IPS DF 4.7 (cell line): ENCODE measurements at regions not wholly inside any gene's neighbourhood (a gene's known extent, or its start where the extent isn't known, plus 50 kb on each side); places are given as distances from the start of the nearest gene placed in this dataset.

ENCODE experiments used
- DNase-seq: peaks from one replicate; pipeline ENCODE4 v3.0.0-alpha.2; 2013; ENCODE audit warnings: low spot score; ENCODE audit errors: extremely low read depth

DNA sequence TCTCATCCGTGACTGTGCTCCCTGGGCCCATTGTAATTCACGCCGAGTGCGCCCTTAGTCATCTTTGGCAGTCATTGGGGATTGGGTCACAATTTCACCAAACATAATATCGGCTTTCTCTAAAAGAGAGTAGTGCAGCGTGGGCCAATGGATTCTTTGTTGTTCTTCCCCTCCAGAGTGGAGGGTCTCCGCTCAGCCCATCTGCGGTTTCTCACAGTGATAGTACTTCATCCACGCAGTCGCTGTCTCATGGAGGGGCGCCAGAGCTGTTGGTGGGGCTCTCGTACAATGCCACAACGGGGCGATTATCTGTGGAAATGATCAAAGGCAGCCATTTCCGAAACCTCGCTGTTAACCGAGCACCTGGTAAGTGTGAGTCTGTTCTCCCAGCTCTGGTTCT lies 321.8 kb downstream of the SNAPC1 start:
- no peak for DNase-seq

DNA sequence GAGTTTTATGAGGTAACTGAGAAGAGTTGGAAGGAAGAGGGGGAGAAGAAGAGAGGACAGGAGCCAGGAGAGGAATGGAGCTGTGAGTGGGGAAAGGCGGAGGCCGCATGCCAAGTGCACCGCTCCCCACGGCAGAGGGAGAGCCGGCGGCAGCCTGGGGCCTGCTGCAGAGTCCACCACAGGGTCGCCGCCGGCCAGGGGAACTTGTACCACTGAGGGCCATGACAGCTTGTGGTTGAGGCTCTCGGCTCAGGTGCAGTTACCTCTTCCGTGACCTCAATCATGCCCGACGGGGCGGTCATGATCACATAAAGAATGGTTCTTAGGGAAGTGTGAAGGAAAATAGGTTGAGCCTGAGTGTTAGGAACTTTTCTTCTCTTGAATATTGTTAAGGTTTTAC lies 325.0 kb downstream of the SNAPC1 start:
- no peak for DNase-seq

DNA sequence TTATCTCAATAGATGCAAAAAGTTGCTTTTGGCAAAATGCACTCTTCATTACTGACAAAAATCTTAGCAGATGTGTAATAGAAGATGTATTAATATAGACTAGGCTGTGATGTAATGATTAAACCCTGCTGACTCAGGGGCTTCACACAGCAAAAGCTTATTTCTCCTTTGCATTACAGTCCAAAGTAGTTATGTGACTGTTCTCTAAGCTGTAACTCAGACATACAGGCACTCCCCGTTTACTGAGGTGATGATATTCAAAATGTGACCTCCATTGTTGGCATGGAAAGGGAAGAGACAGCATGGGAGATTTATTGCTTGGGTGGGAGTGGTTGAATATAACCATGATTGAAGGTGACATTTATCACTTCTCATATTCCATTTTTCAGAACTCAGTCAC lies 331.5 kb downstream of the SNAPC1 start:
- DNase-seq: no peak

DNA sequence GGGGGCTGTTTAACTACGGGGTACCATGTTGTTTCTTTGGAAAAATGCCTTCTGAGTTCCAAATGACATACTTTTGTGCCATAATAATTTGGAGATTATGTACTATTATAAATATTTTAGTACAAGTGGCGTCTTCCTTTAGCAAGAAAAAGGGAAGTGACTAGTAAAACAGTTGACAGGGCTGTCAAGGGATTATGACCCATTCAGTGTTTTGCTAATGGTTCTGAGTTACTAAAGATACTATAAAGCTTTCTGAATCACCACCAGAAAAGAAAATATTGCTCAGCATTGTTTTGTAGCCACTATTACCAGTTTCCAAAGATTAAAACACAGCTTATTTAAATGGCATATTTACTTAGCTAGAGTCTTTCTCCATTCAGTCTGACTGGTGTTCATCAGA lies 334.9 kb downstream of the SNAPC1 start:
- no peak for DNase-seq

DNA sequence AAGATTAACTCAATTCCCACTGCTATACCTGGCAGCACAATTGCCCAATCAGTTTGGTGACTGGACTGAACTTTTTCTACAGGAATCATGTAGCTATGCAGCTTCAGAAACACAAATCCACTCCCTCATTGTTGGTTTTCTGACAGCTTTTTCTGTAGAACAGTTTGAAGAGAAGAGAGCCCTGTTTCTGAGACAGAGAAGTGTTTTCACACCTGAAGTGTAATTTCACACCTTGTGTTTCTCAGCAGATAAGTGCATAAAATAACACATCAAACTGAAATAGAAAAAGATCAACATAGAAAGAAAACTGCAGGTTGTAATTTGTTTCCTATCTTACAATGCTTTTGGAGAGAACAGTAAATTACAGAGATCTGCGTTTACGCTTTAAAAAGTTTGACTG lies 335.6 kb downstream of the SNAPC1 start:
- no peak for DNase-seq

DNA sequence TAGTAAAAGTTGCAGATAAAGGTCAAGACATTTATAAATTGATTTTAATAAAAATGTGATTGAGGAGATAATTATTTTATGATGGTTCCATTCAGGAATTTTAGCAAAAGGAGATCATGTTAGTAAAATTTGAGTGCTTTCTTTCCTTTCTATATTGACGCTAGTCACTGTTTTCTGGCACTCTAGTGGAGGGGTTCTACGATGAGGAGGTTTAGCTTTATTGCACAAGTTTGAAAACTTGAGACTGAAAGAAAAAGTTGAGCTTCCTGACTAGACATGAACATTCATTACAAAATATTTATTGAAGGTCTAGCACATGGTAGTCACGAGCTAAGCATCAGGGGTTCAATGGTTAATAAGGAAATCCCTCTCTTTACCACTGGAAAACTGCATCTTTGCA lies 336.1 kb downstream of the SNAPC1 start:
- no peak for DNase-seq

DNA sequence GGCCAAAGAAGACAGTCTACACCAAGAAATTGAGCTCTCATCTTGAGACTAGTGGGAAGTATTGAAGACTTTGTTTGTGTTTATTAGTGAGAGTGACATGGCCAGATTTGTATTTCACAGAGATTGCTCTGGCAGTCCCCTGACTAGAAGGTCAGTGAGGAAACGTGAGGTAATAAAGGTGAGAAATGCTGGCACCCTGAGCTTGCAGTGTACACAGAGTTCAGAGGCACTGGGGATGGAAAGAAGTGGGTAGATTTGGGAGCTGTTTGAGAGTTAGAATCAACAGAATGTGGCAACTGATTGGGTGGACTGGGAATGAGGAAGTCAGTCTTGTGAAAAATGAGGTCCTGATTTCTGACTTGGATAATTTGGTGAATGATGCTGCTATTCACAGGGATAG lies 336.9 kb downstream of the SNAPC1 start:
- DNase-seq: no peak

DNA sequence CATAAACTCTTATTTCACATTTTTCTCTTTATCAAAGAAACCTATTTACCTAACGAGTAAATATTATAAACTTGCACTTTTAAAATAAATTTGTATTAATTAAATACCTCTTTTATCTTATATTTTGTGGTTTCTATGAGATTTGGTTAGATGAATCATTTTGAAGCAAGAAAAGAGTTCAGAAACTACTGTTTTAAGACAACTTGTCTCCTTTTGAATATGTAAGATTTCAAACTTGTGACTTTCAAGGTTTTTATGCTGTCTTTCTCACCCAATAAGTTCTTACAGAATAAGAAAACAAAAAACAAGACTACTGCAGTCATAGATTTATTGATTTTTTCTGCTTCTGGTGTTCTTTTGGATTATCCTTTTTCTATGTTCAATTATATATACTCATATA lies 339.0 kb downstream of the SNAPC1 start:
- DNase-seq: no peak

DNA sequence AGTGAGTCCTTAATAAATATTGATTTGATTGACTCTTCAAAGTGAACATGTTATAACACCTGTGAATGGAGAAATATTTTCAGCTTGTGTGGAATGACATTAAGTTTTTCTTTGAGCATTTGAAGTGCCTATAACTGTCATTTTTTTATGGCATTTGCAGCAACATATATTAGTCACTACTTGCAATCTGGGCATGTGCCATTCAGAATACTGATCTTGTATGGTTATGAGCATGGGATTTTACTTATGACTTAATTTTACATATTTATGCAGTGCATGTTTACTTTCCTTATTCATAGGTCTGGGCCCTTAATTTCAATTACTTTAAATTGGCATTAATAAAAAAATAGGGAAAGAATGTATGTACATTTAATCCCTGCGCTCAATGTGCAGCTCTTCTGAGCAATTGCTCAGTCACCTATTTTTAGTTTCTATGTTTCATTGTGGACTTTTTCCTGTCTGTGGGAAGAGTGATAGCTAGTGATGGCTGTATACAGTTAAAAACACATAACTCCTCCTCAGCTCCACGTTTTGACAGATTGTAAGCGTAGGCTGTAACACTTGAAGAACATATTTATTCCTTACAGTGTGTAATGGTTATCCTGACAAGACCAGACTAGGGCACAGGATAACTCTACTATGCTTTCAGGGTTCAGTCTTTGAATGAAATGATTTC lies 339.6 kb downstream of the SNAPC1 start:
- DNase-seq: no peak

DNA sequence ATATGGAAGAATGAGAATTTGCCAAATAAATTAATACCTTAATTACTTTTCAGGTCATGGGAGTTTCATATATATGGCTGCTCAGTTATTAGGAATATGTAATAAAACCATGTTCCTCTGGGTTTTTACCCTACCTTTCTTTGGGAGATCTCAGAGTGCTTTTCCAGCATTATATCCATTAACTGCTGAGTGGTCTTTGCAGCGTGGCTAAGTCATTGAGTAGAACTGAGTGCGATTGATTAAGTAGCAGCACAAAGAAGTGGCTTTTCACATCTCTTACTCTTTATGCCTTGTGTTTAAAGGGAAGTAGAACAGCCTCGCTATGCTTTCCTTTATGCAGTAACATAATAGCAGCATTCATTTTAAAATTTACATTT lies 340.1 kb downstream of the SNAPC1 start:
- DNase-seq: no peak

DNA sequence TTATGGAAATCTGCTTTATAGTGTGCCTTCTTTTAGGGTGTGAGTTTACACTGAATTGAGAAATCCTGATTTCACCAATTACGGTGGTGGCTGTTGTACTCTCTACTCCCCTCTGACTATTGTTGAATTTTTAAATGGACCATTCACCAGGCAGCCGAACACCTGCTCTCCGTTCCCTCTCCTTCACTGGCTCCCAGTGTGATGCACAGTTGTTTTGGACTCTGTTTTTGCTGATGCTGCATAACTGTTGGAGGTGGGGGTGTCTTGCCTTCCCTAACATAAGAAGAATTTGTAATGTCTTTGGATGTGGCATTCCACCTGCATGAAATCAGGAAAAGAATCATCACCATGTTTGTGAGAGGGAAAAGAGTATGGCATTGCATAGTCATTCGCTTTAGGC lies 341.2 kb downstream of the SNAPC1 start:
- no peak for DNase-seq

DNA sequence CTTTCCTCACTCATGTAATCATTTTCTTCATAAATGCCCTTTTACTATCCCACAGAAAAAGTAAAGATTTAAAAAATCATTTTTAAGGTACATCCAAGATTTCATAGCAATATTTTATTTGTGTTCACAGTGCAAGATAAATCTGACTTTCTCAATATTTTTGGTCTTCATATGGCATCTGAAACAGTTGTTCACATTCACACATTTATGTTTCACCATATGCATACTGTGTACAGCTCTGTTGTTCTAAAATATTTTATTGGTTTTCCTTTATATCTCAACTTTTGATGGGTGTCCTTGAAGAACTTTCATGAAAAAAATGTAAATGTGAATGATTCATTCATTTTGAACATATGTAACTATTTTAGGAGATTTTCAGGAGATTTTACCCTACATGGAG lies 348.7 kb downstream of the SNAPC1 start:
- no peak for DNase-seq

DNA sequence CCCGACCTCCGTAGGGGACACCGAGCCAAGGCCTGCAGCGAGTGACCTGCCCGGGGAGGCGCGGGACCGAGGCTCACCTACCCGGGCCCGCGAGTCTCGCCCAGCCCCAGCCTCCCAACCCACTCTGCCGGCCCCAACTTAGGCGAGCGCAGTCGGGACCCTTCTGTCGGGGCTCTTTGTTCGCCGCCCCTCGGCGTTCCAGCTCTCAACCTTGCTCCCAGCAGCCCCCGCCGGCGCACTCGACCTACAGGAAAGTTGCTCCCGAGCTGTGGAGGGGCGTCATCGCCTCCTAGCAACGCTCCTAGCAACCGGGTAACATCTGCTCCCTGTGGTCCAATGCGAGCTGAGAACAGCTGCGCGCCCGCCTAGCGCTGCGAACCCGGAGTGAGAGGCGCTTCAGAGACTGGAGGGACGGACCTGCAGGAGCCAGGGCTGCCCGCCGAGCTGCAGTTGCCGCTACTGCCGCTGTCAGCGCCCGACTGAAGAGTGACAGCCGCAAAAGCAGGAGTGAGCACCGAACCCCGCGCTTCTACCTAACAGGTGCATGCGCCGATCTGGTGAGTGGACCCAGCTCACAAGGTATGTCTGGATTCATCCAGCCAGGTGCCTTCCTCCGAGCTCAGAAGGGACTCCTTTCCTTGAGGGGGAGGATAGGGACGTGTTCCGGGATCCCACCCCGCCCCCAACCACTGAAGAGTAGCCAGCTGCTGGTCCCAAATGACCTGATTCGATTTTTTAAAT lies 355.0 kb downstream of the SNAPC1 start:
- peak; percentile 74 for DNase-seq

DNA sequence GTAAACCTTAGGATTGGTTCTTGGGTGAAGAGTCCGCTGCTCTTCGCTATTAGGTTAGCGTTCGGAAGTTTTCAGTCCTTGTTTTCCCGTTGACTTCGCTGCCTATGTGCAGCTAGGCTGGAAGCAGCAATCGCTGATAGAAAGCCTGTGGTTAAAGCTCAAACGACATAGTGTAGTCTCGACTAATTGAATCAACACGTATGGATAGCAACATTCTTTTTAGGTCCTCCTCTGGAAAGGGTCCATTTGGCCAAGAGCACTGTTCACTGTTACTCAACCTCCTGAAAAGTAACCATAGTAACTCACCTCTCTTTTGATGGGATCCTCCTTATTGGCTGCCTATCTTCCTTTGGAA lies 355.5 kb downstream of the SNAPC1 start:
- DNase-seq: no peak

DNA sequence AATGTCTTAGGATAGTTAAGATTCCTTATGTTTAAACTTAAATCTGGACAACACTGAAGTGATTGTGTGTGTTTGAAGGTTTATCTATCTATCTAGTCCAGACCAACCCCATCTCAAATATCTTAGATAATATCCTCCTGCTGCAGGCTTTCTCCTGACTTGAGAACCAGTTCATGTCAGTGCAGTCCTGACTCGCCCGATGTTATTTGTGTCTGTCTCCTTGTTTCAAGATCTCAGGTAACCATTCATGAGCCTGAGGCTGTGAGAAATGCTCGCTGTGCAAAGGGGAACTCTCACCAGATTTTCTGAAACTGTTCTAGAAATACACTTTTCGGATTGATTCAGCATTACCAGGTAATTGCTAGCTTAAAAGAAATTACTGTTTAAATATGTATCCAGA lies 356.2 kb downstream of the SNAPC1 start:
- no peak for DNase-seq

DNA sequence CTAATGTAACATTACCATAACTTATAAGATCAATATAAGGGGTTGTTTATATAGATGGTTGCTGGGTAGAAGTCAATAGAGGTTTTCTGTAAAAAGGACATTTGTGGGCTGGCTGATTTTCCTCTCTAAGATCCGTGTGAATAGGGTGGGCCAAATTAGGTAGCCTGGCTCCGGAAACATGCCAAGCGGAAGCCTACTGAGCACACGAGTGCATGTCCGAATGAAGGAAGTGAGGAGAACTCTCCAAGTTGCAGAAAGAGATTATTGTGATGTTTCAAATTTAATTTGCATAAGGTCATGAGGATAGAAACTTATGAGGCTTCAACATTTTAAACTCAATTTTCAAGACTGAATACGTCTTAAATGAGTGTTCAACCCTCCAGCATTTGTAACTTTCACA lies 356.7 kb downstream of the SNAPC1 start:
- no peak for DNase-seq

DNA sequence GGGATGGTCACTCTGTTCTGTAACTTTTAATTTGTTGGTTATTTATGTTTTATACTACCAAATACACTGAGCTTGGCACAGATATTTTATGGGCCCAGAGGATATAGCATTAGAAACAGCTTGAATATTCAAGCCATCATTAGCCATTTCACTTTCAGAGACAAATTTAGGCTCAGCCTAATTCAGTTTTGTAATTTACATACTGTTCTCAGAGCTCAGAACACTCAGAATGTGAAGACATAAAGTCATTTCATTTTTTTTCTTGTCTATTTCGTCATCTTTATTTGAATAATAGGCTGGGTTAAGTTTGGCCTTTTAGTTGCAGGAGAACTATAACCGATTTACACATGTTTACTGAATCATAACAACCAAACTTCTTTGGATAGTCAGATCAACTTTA lies 361.7 kb downstream of the SNAPC1 start:
- DNase-seq: no peak

DNA sequence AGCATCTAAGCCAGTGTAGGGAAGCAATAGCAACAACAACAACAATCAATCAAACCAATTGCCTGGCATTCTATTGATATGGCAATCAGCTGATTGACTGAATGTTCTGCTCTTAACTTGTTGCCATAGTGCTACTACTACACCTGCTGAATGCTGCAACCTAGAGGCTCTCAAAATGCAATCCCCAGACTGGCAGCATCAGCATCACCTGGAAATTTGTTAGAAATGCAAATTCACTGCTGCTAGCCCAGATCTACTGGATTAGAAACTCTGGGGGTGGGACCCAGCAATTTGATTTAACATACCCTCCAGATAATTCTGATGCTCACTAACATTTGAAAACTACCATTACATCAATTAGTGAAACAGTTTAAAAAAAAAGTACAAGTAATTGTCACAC lies 363.6 kb downstream of the SNAPC1 start:
- DNase-seq: no peak

DNA sequence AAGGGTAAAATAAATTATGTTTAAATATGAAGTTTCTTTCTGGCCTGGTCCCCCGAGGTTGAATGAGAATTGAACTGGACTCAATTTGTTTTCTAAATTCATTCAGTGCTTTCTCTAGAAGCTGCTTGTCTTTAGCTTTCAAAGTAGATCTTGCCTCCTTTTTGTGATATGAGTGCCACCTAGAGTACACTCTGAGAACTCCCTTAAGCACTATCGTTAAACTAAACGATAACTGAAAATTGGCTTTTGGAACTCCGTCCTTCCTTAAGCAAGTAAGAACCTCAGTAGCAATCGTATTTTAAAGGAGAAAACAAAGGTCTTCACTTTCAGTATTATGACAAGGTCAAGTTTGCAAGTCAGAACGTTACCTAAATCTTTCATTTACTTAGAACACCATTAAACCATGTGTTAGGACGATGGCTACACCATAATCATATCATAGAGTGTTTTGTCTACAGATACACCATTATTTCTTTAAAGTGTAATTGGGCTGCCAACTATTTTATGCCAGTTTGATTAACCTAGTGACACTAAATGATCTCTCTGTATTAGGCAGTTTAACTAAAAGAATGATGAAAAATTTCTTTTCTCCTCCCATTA lies 364.8 kb downstream of the SNAPC1 start:
- DNase-seq: no peak

DNA sequence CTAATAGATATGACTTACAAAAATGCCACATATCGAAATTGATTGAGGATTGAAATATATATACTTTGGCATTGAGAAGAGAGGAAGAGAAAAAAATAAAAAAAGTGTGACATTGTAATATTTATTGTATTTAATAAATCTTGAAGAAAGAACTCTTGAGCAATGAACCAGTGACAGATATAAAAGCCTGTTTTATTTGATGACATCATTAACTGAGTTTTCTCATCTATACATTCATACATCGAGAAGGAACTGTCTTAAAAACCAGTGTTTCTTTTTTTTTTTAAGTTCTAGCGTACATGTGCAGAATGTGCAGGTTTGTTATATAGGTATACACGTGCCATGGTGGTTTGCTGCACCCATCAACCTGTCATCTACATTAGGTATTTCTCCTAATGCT lies 368.2 kb downstream of the SNAPC1 start:
- DNase-seq: no peak

DNA sequence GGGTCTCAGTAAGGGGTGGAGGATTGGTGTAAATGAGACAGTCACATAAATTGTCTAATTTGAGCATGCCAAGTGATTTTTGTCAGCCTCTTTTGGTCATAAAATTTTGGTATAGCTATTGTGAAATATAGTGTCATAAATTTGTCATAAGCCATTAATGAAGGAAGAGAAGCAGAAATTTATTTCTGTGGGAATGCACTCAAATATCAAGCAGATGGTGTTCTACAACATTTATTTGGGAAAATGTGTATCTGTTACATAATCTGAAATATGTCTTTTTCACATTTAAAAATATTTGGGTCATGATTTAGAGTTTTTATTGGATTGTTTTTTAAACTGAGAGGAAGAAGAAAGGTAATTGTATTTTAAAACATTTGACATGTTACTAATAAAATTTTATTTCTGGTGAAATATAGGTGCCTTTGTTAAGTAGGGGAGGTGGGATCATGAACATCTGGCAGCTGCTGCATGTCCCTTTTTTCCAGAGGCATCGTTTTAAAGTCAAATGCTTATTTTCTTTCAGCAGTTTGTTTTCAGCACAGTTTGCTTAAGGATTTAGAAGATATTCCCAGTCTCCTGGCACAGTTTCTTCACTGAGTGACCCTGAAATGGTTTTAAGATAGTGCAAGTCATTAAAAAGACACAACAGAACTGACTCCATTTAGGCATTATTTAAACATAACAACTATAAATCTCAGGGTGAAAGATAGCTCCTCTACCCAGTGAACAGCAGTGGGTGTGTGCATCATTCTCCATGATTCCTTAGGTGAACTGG lies 371.7 kb downstream of the SNAPC1 start:
- DNase-seq: no peak

DNA sequence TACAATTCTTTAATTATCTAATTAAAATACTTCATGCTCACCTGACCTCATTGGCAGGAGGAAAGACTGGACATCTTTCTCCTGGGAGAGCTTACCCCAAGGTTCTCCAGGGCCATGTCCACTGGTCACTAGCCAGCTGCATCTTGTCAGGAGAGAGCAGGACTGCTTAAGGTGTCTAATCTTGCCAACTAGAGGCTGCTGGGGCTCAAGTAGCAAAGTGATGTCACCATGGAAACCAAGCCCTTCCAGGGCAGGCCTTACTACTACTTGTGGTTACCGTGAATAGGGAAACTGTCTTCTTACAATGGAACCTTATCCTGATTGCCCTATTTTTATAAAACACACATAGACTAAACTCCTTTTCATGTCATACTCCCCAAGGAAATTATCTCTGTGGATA lies 376.4 kb downstream of the SNAPC1 start:
- DNase-seq: no peak
